ENCODE measurements at regions not wholly inside any gene's neighbourhood (a gene's known extent, or its start where the extent isn't known, plus 50 kb on each side); places are given as distances from the start of the nearest gene placed in this dataset.

GRCh38 chr11:41917900-41918299, 458.4 kb upstream of the LRRC4C start:
- BruUV-seq (replicated peaks): no TSS peak
- 0% methylated on average over 3 of the region's 5 CpGs for WGBS (ENCODE audit: low lambda C conversion rate)
- FAIRE-seq: no peak

More at GRCh38 chr11:41917900-41918299, 458.4 kb upstream of the LRRC4C start:
- ChIA-PET POLR2A (no interaction called here), CTCF (ENCODE audit: low intra/inter-chr PET ratio, low total read pairs) (no interaction called here)
- H3K79me2 ChIP-seq (ENCODE audit: insufficient read depth, low read length): no peaks in the 10 kb centered on the region
- no peaks in the 10 kb centered on the region for H3K27me3 ChIP-seq (ENCODE audit: control insufficient read depth in 1 of 2, insufficient read depth in 2 of 2, low read length in 2 of 2)
- ATAC-seq: no peak
- H2AFZ ChIP-seq (ENCODE audit: low read length): no peak overlapping the region
- no peak overlapping the region for H3K4me3 ChIP-seq (replicated peaks in 1 of 3; ENCODE audit: insufficient read depth in 1 of 3, low read depth in 2 of 3, low read length in 3 of 3)
- no peak overlapping the region for H3K27ac ChIP-seq (ENCODE audit: extremely low read length, insufficient read depth, low read length)
- DNase-seq (ENCODE audit: low spot score): no peak
- no peak for TF ChIP-seq CC2D1A (CRISPR knock-in tag; IDR thresholded peaks at IDR 0.05)
- no peak for TF ChIP-seq ZNF770 (CRISPR knock-in tag; IDR thresholded peaks at IDR 0.05)
- TF ChIP-seq, protein P1, sequence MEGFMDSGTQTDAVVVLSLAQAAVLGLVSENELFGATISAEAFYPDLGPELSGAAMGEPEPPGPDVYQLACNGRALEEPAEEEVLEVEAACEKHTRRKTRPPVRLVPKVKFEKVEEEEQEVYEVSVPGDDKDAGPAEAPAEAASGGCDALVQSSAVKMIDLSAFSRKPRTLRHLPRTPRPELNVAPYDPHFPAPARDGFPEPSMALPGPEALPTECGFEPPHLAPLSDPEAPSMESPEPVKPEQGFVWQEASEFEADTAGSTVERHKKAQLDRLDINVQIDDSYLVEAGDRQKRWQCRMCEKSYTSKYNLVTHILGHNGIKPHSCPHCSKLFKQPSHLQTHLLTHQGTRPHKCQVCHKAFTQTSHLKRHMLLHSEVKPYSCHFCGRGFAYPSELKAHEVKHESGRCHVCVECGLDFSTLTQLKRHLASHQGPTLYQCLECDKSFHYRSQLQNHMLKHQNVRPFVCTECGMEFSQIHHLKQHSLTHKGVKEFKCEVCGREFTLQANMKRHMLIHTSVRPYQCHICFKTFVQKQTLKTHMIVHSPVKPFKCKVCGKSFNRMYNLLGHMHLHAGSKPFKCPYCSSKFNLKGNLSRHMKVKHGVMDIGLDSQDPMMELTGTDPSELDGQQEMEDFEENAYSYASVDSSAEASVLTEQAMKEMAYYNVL (CRISPR knock-in tag; IDR thresholded peaks at IDR 0.05; ENCODE audit: borderline replicate concordance): no peak
- no peak for TF ChIP-seq FOSL2 (CRISPR knock-in tag; IDR thresholded peaks at IDR 0.05)
- no peak for TF ChIP-seq EED (CRISPR knock-in tag; IDR thresholded peaks at IDR 0.05)
- no peak for TF ChIP-seq ZNF782 (CRISPR knock-in tag; IDR thresholded peaks at IDR 0.05; ENCODE audit: borderline replicate concordance)
- no peak overlapping the region for H3K9ac ChIP-seq (ENCODE audit: insufficient read depth, low read depth, low read length)
- no peak overlapping the region for H3K4me2 ChIP-seq (ENCODE audit: low read depth, low read length)
- no peaks in the 10 kb centered on the region for H3K36me3 ChIP-seq (replicated peaks in 1 of 2; ENCODE audit: control insufficient read depth in 1 of 2, insufficient read depth in 2 of 2, low read length in 2 of 2)
- H3K9me3 ChIP-seq (ENCODE audit: low read length): peaks cover 88% of the 10 kb centered on the region
- intact Hi-C loops (cut with micrococcal nuclease; ENCODE audit: unreplicated experiment): no loop called here
- in situ Hi-C loops (cut with HindIII; ENCODE audit: extremely low pct_ligation_motif_present, low pct_unique_long_range_greater_than_20kb): no loop called here
- H4K20me1 ChIP-seq (ENCODE audit: insufficient read depth, low read length): no peaks in the 10 kb centered on the region
- no peaks in the 10 kb centered on the region for H3K4me1 ChIP-seq (ENCODE audit: insufficient read depth, low read length)
